HFFc6 (cell line): ENCODE measurements at regions not wholly inside any gene's neighbourhood (a gene's known extent, or its start where the extent isn't known, plus 50 kb on each side); places are given as distances from the start of the nearest gene placed in this dataset.
"Not testable (repeated sequence)": the region's sequence is repeated elsewhere in the genome, so short reads cannot be mapped to it uniquely, and the experiment has no call there.

Experiments
- DNase-seq: peaks from one replicate; pipeline ENCODE4 v3.0.0-alpha.2; 2018
- H3K27ac Mint-ChIP-seq: 2 replicates; pipeline ENCODE4 v1.8.0; 2020; ENCODE audit warnings: mild to moderate bottlenecking, mixed read lengths
- H3K27me3 Mint-ChIP-seq: 2 replicates; pipeline ENCODE4 v1.8.0; 2021; ENCODE audit warnings: mild to moderate bottlenecking, moderate library complexity, mixed read lengths; ENCODE audit not compliant: insufficient read depth
- H3K36me3 Mint-ChIP-seq: 2 replicates; pipeline ENCODE4 v1.8.0; 2021; ENCODE audit warnings: low read depth, mixed read lengths
- H3K4me1 Mint-ChIP-seq: 2 replicates; pipeline ENCODE4 v1.8.0; 2020; ENCODE audit warnings: low read depth, mixed read lengths
- H3K4me3 Mint-ChIP-seq: 2 replicates; pipeline ENCODE4 v1.8.0; 2020; ENCODE audit warnings: mild to moderate bottlenecking, moderate library complexity, mixed read lengths
- H3K9me3 Mint-ChIP-seq: 2 replicates; pipeline ENCODE4 v1.8.0; 2020; ENCODE audit warnings: mild to moderate bottlenecking, mixed read lengths
- CTCF ChIP-seq: fragments of 200-600 bp; sonication (generic); IDR thresholded peaks from 2 replicates; pipeline ENCODE4 v1.5.0; 2021; ENCODE audit warnings: antibody characterized with exemption, mild to moderate bottlenecking

GRCh38 chr12:18888047-18888446 is 150.1 kb downstream of the CAPZA3 start:
- DNase-seq = no peak
- no peaks in the 10 kb centered on the region for H3K4me1 Mint-ChIP-seq
- no peak overlapping the region for H3K27ac Mint-ChIP-seq
- no peaks in the 10 kb centered on the region; the same call in 1 of the 2 replicates for H3K9me3 Mint-ChIP-seq
- H3K27me3 Mint-ChIP-seq = peaks cover 2% of the 10 kb centered on the region; the same call in 1 of the 2 replicates
- H3K36me3 Mint-ChIP-seq = no peaks in the 10 kb centered on the region
- no peak for TF ChIP-seq CTCF
- H3K4me3 Mint-ChIP-seq = no peak overlapping the region

GRCh38 chr12:18890621-18891020 is 152.7 kb downstream of the CAPZA3 start:
- not testable (repeated sequence) for H3K4me3 Mint-ChIP-seq, H3K27me3 Mint-ChIP-seq, H3K36me3 Mint-ChIP-seq, H3K4me1 Mint-ChIP-seq, DNase-seq, H3K9me3 Mint-ChIP-seq, H3K27ac Mint-ChIP-seq

- Mint-ChIP-seq H3K9me3 (no peaks in the 10 kb centered on the region; the same call in 1 of the 2 replicates), H3K27ac (no peak overlapping the region), H3K4me1 (peaks cover 12% of the 10 kb centered on the region), H3K27me3 (no peaks in the 10 kb centered on the region; the same call in none of the 2 replicates), H3K4me3 (no peak overlapping the region), H3K36me3 (no peaks in the 10 kb centered on the region)
- no peak for DNase-seq
- TF ChIP-seq CTCF = no peak
Measured at GRCh38 chr12:18895540-18895939, 157.6 kb downstream of the CAPZA3 start.

GRCh38 chr12:18895946-18896345 is 158.0 kb downstream of the CAPZA3 start:
- Mint-ChIP-seq H3K27ac (no peak overlapping the region), H3K4me1 (peaks cover 12% of the 10 kb centered on the region), H3K4me3 (no peak overlapping the region), H3K9me3 (no peaks in the 10 kb centered on the region; the same call in 1 of the 2 replicates), H3K27me3 (no peaks in the 10 kb centered on the region; the same call in none of the 2 replicates), H3K36me3 (no peaks in the 10 kb centered on the region)
- TF ChIP-seq CTCF = no peak
- DNase-seq = no peak

- no peaks in the 10 kb centered on the region for H3K36me3 Mint-ChIP-seq
- no peak for DNase-seq
- no peak overlapping the region for H3K4me3 Mint-ChIP-seq
- no peak overlapping the region for H3K27ac Mint-ChIP-seq
- H3K27me3 Mint-ChIP-seq = no peaks in the 10 kb centered on the region; the same call in none of the 2 replicates
- peaks cover 12% of the 10 kb centered on the region for H3K4me1 Mint-ChIP-seq
- no peak for TF ChIP-seq CTCF
- H3K9me3 Mint-ChIP-seq = no peaks in the 10 kb centered on the region
Measured at GRCh38 chr12:18897823-18898222, 159.9 kb downstream of the CAPZA3 start.

GRCh38 chr12:18898470-18898869 is 160.6 kb downstream of the CAPZA3 start:
- Mint-ChIP-seq H3K36me3 (no peaks in the 10 kb centered on the region), H3K4me3 (no peak overlapping the region), H3K27ac (no peak overlapping the region), H3K4me1 (peaks cover 12% of the 10 kb centered on the region), H3K9me3 (no peaks in the 10 kb centered on the region), H3K27me3 (no peaks in the 10 kb centered on the region; the same call in none of the 2 replicates)
- no peak for TF ChIP-seq CTCF
- DNase-seq = no peak
